Muscle layer of duodenum (tissue), 2 donors: ENCODE measurements at regions not wholly inside any gene's neighbourhood (a gene's known extent, or its start where the extent isn't known, plus 50 kb on each side); places are given as distances from the start of the nearest gene placed in this dataset.
A peak's percentile ranks its signal among the peaks of the same experiment; 100 is the strongest.

Source experiments
- H3K27ac ChIP-seq: one replicate; pipeline ENCODE4 v1.7.0; 2013; ENCODE audit warnings: mild to moderate bottlenecking, low read length
- H3K27me3 ChIP-seq: one replicate; pipeline ENCODE4 v1.7.0; 2013; ENCODE audit warnings: low read depth, mild to moderate bottlenecking, control low read depth, low read length
- H3K36me3 ChIP-seq, 2 donors: one replicate each; pipeline ENCODE4 v1.7.0; 2013; ENCODE audit warnings: low read length in 2 of 2, control low read depth in 1 of 2, mild to moderate bottlenecking in 1 of 2; ENCODE audit not compliant: insufficient read depth in 2 of 2, control insufficient read depth in 1 of 2
- H3K4me1 ChIP-seq, 2 donors: one replicate each; pipeline ENCODE4 v1.7.0; 2013; ENCODE audit warnings: low read length in 2 of 2, mild to moderate bottlenecking in 2 of 2, control low read depth in 1 of 2, moderate library complexity in 1 of 2; ENCODE audit not compliant: insufficient read depth in 2 of 2, control insufficient read depth in 1 of 2
- H3K4me3 ChIP-seq, 2 donors: one replicate each; pipeline ENCODE4 v1.7.0; 2013; ENCODE audit warnings: low read length in 2 of 2, low read depth in 1 of 2, mild to moderate bottlenecking in 1 of 2
- H3K9me3 ChIP-seq, 2 donors: one replicate each; pipeline ENCODE4 v1.7.0; 2013; ENCODE audit warnings: low read length in 2 of 2, control low read depth in 1 of 2, mild to moderate bottlenecking in 1 of 2; ENCODE audit not compliant: control insufficient read depth in 1 of 2
- donor health status: healthy.

DNA sequence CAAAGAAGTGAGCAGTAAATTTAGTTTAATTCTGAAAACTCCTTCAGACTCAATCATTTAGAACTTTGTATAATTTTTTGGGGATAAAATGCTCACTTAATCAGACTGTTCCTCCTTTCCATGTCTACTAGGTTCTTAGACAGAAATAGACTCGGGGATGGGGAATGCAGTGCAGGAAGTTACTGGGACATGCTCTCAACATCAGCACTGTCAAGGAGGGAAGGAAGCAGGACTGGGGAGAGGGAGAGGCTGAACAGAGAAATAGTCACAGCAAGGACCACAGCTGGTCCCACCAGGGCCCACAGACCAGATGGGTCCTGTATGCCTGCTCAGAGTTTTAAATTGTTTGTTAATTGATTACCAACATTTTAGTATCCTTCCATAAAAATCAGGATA lies 310.1 kb upstream of the MSX2 start:
- Histone ChIP-seq H3K27me3 (no peaks in the 10 kb centered on the region), H3K4me1 (peaks cover 0 to 6% of the 10 kb centered on the region in 2 donors), H3K36me3 (no peaks in the 10 kb centered on the region), H3K27ac (no peak overlapping the region), H3K4me3 (no peak overlapping the region), H3K9me3 (no peaks in the 10 kb centered on the region)

DNA sequence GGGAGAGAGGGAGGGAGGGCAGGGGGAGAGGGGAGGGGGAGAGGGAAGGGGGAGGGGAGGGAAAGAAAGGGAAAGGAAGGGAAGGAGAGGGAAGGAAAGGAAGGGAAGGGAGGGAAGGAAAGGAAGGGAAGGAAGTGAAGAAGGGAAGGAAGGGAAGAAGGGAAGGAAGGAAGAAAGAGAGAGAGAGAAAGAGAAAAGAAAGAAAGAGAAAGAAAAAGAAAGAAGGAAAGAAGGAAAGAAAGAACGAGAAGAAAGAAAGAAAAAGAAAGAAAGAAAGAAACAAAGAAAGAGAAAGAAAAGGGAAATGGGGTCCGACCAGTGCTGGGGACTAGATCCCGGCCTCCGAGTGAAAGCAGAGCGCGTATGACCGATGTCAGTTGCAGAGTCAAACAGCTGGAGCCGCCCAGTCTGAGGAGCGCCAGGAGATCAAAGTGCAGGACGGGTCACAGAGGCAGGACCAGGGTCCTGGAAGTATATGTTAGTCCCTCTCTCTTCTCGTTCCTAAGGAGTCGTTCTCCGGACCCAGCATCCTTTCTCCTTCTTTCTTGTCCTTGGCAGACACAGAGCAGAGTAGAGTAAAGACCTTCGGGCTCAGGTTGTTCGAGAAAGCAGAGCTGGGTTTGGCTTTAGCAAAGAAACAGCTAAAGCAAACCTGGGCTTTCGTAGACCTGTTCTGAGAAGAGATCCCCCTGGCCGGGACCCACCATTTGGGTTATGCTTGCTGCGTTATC lies 305.4 kb upstream of the MSX2 start:
- Histone ChIP-seq H3K4me1 (peaks cover 0 to 7% of the 10 kb centered on the region in 2 donors), H3K27ac (no peak overlapping the region), H3K4me3 (peak overlapping the region; percentile 43 to 59), H3K36me3 (no peaks in the 10 kb centered on the region), H3K27me3 (no peaks in the 10 kb centered on the region), H3K9me3 (no peaks in the 10 kb centered on the region)

DNA sequence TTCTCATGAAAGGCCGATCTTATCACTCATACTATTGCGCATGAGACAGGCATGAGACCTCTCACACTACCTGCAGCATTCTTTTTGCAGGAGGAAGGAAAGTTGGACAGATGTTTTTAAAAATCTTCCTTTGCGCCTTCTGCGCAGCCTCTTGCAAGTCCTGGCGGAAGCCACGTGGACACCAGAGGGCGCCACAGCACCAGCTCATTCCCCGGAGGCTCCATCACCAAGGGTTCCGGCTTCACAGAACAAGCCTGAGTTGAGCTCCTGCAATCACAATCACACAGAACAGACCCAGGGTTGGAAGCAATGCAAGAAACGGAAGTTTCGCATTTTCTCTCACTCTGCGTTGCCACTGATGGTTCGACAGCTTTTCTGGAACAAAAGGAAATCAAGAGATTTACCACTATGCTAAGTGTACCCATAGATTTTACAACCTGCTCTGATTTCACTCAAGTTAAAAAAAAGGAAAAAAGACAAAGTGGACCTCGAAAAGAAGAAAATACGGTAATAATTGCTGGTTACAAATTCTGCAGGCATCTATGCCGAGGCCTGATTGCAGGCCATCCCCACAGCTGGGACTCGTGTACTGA lies 304.7 kb upstream of the MSX2 start:
- no peaks in the 10 kb centered on the region for H3K27me3 ChIP-seq

DNA sequence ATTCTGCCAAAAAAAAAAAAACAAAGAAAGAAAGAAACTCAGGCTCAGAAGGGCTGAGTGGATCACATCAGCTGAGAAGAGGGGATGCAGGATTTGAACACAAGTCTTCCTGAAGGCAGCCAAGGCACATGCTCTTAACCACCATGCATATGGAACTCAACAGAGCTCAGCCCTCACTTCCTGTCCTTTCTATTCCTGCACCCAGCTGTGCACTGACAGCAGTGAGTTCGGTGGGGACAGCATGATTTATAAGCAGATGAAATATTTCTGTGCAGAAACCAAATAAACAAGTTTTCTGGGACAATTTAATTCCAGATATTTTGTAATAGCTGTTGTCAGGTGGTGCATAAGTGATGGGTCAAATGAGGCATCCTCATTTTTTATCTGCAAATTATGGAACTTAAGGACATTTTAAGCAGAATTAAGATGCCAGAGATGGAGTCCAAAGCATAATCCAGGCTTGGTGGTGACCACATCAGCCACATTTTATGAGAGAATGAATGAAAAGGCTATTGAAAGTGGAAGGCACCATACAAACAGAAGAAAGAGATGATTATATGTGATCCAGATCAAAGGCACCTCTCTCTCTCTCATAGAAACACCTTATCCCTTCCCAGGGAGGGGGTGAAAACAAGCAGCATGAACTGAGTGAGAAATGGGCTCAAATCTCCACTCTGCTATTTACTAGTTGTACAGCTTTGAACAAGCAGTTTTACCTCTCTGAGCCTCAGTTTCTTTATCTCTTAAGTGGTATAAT lies 303.6 kb upstream of the MSX2 start:
- Histone ChIP-seq H3K4me1 (peaks cover 0 to 7% of the 10 kb centered on the region in 2 donors), H3K27ac (no peak overlapping the region), H3K4me3 (no peak overlapping the region), H3K9me3 (no peaks in the 10 kb centered on the region), H3K27me3 (no peaks in the 10 kb centered on the region), H3K36me3 (no peaks in the 10 kb centered on the region)

More for the DNA sequence above, 304.7 kb upstream of the MSX2 start:
- Histone ChIP-seq H3K27ac (no peak overlapping the region), H3K36me3 (no peaks in the 10 kb centered on the region), H3K9me3 (no peaks in the 10 kb centered on the region), H3K4me3 (peak overlapping the region; percentile 43 to 59), H3K4me1 (peaks cover 0 to 7% of the 10 kb centered on the region in 2 donors)

DNA sequence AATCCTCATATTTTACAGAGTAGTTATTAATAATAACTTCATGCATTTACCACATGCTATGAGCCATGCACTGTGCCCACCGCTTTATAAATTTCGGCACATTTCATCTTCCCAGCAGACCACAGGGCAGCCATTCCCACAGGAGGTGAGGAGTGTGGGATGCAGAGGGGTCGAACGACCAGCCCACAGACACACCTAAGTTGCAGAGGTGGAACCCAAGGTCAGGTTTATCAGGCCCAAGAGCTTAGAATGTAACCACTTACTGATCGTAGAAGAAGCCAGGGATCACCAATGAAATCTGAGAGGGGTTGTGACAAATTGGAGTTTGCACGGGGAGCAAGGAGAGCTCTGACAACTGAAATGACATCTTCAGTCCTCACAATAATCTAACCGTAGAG lies 303.0 kb upstream of the MSX2 start:
- Histone ChIP-seq H3K27ac (no peak overlapping the region), H3K36me3 (no peaks in the 10 kb centered on the region), H3K27me3 (no peaks in the 10 kb centered on the region), H3K4me1 (peaks cover 0 to 7% of the 10 kb centered on the region in 2 donors), H3K4me3 (no peak overlapping the region), H3K9me3 (no peaks in the 10 kb centered on the region)

DNA sequence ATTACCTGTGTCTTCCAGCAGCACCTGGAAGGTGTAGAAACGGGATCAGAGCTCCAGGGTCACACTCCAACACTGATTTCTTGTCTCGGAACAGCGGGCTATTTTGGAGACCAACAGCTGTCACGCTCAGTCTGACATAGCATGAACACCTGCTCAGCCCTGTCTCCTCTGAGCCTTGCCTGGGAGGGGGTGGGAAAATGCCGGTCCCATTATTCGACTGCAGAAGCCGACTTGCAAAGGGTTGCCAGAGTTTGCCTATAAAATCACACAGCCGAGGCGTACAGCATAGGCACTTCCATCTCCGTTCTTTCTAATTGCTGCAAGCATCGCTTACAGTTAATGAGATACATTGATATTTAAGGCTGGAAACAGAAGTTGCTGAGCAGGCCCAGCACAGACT lies 300.8 kb upstream of the MSX2 start:
- H3K27me3 ChIP-seq, result no peaks in the 10 kb centered on the region
- no peaks in the 10 kb centered on the region for H3K9me3 ChIP-seq
- H3K27ac ChIP-seq, result no peak overlapping the region
- no peak overlapping the region for H3K4me3 ChIP-seq
- peaks cover 0 to 7% of the 10 kb centered on the region in 2 donors for H3K4me1 ChIP-seq
- no peaks in the 10 kb centered on the region for H3K36me3 ChIP-seq

DNA sequence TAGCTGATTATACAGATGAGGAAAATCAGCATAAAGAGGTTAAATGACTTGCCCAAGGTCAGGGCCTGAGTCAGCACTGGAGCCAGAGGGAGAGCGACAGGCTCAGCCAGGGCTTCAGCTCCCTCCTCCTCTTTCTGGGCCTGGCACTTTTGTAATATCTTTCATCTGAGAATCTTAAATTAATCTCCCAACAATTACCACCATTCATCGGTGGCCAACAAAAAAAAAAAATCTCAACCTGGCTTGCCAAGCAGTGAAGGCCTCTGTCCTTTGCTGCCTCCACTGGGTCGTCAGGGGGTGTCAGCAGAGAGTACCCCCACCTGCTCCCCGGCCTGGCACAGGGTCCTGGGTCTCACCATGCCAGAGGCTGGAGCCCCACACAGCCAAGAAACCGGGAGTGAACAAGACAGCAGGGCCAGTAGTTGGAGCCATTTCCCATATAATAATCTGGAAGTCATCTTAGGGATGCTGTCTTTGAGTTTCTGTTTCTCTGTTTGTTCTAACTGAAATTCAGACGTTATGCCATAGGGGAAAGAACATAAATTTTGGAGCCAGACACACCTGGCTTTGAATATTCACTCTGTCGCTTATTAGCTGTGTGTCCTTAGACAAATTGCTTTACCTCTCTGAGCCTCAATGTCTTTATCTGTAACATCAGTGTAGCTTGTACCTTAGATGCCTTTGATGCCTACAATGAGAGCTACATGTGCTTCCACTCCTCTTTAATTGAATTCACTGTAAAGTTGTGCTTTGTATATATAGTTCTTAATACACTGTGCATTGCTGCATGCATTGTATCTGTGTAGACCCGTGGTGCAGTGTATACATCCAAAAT lies 299.9 kb upstream of the MSX2 start:
- no peaks in the 10 kb centered on the region for H3K4me1 ChIP-seq
- no peaks in the 10 kb centered on the region for H3K27me3 ChIP-seq
- no peak overlapping the region for H3K27ac ChIP-seq
- no peaks in the 10 kb centered on the region for H3K36me3 ChIP-seq
- H3K4me3 ChIP-seq, result no peak overlapping the region
- H3K9me3 ChIP-seq, result no peaks in the 10 kb centered on the region

DNA sequence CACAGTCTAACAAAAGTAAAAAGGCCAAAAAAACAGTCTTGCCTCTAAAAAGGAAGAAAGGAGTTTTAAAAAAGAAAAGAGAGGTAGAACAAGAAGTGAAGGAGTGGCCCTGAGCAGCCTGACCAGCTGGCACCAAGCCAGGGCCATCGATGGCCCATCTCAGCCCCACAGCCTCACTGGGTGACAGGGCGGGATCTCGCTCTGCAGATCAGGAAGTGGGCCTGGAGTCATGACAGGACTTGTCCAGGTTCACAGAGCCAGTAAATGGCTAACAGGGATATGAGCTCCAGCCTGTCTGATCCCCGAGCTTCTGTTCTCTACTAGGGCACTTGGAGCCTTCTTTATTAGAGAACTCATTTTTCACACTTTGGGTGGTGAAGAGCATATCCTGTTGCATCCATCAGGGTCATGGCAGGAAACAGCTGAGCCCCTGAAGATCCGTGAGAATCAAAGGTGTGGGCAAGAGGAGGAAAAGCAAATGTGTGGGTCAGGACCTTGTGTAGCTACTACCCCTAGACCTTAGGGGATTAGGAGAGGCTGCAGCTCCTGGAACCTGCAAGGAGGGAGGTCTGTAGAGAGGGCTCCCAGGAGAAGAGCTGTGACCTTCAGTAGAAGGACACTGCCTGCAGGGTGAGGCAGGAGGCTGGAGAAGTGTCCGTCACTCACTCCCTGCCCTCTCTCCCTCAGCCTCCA lies 299.0 kb upstream of the MSX2 start:
- Histone ChIP-seq H3K36me3 (no peaks in the 10 kb centered on the region), H3K27me3 (no peaks in the 10 kb centered on the region), H3K9me3 (no peaks in the 10 kb centered on the region), H3K4me1 (no peaks in the 10 kb centered on the region), H3K27ac (no peak overlapping the region), H3K4me3 (no peak overlapping the region)

DNA sequence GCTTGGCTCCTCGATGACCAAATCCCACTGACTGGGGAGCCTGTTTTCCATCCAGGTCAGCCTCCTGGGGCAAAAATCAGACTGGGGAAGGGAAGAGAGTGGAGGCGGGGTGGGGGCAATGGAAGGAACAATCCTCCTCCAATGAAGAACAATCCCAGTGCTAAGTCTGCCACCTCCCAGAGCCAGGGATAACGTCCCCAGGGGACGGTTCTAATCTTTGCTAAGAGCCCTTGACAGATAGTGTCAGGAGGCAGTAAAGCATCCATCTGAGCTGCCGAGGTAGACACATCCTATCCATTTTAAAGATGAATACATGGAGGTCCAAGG lies 298.5 kb upstream of the MSX2 start:
- Histone ChIP-seq H3K4me3 (no peak overlapping the region), H3K27ac (no peak overlapping the region), H3K27me3 (no peaks in the 10 kb centered on the region), H3K4me1 (no peaks in the 10 kb centered on the region), H3K36me3 (no peaks in the 10 kb centered on the region), H3K9me3 (no peaks in the 10 kb centered on the region)

DNA sequence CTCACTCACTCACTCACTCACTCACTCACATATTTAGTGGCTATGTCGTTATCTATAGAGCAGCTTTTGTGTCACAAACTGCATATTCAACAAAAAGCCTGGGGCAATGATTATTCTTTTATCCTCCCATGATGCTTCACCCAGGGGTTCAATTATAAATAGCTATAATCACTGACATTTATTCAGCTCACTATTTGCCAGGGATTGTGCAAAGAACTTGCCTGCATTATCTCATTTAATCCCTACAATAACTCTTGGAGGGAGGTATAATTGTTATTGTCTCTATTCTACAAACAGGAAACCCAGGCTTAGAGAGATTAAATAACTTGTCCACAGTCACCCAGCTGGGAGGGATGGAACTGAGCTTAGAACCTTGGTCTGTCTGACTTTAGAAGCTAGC lies 298.0 kb upstream of the MSX2 start:
- Histone ChIP-seq H3K9me3 (no peaks in the 10 kb centered on the region), H3K27me3 (no peaks in the 10 kb centered on the region), H3K4me1 (no peaks in the 10 kb centered on the region), H3K27ac (no peak overlapping the region), H3K4me3 (no peak overlapping the region), H3K36me3 (no peaks in the 10 kb centered on the region)
